ENCODE measurements at regions not wholly inside any gene's neighbourhood (a gene's known extent, or its start where the extent isn't known, plus 50 kb on each side); places are given as distances from the start of the nearest gene placed in this dataset.

- DNase-seq (ENCODE audit: low read depth) = no peak
- TF ChIP-seq, protein P1, sequence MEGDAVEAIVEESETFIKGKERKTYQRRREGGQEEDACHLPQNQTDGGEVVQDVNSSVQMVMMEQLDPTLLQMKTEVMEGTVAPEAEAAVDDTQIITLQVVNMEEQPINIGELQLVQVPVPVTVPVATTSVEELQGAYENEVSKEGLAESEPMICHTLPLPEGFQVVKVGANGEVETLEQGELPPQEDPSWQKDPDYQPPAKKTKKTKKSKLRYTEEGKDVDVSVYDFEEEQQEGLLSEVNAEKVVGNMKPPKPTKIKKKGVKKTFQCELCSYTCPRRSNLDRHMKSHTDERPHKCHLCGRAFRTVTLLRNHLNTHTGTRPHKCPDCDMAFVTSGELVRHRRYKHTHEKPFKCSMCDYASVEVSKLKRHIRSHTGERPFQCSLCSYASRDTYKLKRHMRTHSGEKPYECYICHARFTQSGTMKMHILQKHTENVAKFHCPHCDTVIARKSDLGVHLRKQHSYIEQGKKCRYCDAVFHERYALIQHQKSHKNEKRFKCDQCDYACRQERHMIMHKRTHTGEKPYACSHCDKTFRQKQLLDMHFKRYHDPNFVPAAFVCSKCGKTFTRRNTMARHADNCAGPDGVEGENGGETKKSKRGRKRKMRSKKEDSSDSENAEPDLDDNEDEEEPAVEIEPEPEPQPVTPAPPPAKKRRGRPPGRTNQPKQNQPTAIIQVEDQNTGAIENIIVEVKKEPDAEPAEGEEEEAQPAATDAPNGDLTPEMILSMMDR (IDR thresholded peaks at IDR 0.05; ENCODE audit: control insufficient read depth, insufficient read depth, low read depth, low read length, missing control alignments) = no peak
These were observed 251.7 kb upstream of the TYRP1 start for GRCh38 chr9:12441506-12441905.

DNA sequence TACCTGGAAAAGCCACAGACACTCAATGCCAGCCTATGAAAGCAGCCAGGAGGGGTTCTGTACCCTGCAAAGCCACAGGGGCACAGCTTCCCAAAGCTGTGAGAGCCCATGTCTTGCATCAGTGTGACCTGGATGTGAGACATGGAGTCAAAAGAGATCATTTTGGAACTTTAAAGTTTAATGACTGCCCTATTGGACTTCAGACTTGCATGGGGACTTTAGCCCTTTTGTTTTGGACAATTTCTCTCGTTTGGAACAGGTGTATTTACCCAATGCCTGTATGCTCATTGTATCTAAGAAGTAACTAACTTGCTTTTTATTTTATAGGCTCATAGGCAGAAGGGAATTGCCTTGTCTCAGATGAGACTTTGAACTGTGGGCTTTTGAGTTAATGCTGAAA, 244.9 kb upstream of the TYRP1 start:
- H3K4me3 ChIP-seq (ENCODE audit: control insufficient read depth, low read depth, low read length) = no peak overlapping the region
- TF ChIP-seq, protein P1 (IDR thresholded peaks at IDR 0.05; ENCODE audit: control insufficient read depth, insufficient read depth, low read depth, low read length, missing control alignments) = no peak
- DNase-seq (ENCODE audit: low read depth) = no peak

More at GRCh38 chr9:12441506-12441905, 251.7 kb upstream of the TYRP1 start:
- no peak overlapping the region for H3K4me3 ChIP-seq (ENCODE audit: control insufficient read depth, low read depth, low read length)

DNA sequence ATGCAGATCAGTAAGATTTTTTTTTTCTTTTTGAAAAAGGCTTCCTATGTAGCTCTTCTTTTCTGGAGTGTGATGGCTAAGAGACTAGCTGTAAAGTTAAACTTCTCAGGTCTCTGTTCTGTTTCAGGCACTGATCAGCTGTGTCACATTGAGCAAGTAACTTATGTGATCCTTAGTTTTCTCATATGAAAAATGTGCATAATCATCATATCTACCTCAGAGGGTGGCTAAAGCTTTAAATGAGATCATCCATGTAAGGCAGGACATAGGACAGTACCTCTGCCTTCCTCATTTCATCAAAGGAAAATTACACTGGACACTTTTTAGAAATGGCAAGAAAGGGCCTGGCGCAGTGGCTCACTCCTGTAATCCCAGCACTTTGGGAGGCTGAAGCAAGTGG, 235.9 kb upstream of the TYRP1 start:
- TF ChIP-seq, protein P1 (IDR thresholded peaks at IDR 0.05; ENCODE audit: control insufficient read depth, insufficient read depth, low read depth, low read length, missing control alignments) = no peak
- no peak for DNase-seq (ENCODE audit: low read depth)
- H3K4me3 ChIP-seq (ENCODE audit: control insufficient read depth, low read depth, low read length) = no peak overlapping the region

DNA sequence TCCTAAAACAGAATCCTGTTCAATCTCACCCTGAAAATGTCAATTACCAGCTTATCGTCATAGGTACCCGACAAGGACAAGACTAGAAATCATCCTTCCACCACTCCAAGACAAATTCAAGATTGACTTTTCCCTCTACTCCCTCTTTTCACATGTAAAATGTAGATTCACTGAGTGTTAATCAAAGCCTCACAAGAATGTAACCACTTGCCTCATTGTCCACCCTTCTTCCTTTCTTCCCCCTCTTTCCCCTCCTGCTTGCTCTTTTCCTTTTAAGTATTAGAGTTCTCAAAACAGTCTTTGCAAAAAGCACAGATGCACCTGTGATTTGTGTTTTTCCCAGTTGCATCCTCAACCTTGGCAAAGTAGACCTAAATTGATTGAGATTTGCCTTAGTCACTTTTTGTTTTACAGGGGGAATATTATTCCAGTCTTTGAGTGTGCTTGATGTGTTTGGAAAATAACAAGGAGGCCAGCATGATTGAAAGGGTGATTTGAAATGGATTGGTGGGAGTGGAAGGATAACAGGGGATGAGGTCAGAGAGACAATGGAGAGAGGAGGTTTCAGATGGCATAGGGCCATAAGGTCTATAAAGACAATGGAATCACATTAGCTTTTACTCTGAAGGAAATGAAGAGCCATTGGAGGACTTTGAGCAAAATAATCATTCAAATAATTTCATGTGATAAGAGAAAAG, 231.3 kb upstream of the TYRP1 start:
- H3K4me3 ChIP-seq (ENCODE audit: control insufficient read depth, low read depth, low read length) = no peak overlapping the region
- DNase-seq (ENCODE audit: low read depth) = no peak
- TF ChIP-seq, protein P1 (IDR thresholded peaks at IDR 0.05; ENCODE audit: control insufficient read depth, insufficient read depth, low read depth, low read length, missing control alignments) = no peak

DNA sequence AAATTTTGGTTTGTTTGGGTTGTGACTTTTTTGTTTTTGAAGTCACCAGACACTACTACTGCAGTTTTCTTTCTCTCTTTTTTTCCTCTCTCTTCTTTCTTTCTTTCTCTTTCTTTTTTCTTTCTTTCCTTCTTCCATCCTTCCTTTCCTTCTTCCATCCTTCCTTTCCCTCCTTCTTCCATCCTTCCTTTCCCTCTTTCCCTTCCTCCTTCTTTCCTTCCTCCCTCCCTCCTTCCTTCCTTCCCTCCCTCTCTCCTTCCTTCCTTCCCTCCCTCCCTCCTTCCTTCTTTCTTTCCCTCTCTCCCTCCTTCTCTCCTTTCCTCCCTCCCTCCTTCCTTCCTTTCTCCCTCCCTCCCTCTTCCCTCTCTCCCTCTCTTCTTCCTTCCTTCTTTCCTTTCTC, 230.3 kb upstream of the TYRP1 start:
- DNase-seq (ENCODE audit: low read depth) = no peak
- H3K4me3 ChIP-seq (ENCODE audit: control insufficient read depth, low read depth, low read length) = no peak overlapping the region
- TF ChIP-seq, protein P1 (IDR thresholded peaks at IDR 0.05; ENCODE audit: control insufficient read depth, insufficient read depth, low read depth, low read length, missing control alignments) = no peak

DNA sequence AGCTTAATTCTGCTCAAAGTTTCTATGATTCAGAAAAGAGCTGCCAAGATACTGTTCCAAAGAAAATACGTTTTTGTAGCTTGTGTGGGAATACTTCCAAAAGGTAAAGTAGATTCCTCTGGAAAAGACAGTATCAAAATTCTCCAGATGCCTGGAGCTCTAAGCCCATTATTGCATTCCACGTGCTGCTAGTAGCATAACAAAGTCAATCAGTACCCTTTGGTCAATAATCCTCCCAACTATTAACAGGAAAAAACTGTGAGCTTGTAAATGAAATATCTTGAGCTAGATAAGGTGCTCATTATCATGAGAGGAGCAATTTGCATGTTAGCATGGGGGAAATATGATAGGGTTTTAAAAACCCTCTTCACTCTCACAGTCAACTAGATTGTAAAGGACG, 229.5 kb upstream of the TYRP1 start:
- DNase-seq (ENCODE audit: low read depth) = no peak
- TF ChIP-seq, protein P1 (IDR thresholded peaks at IDR 0.05; ENCODE audit: control insufficient read depth, insufficient read depth, low read depth, low read length, missing control alignments) = no peak
- H3K4me3 ChIP-seq (ENCODE audit: control insufficient read depth, low read depth, low read length) = no peak overlapping the region
